ENCODE measurements at regions not wholly inside any gene's neighbourhood (a gene's known extent, or its start where the extent isn't known, plus 50 kb on each side); places are given as distances from the start of the nearest gene placed in this dataset.

DNA sequence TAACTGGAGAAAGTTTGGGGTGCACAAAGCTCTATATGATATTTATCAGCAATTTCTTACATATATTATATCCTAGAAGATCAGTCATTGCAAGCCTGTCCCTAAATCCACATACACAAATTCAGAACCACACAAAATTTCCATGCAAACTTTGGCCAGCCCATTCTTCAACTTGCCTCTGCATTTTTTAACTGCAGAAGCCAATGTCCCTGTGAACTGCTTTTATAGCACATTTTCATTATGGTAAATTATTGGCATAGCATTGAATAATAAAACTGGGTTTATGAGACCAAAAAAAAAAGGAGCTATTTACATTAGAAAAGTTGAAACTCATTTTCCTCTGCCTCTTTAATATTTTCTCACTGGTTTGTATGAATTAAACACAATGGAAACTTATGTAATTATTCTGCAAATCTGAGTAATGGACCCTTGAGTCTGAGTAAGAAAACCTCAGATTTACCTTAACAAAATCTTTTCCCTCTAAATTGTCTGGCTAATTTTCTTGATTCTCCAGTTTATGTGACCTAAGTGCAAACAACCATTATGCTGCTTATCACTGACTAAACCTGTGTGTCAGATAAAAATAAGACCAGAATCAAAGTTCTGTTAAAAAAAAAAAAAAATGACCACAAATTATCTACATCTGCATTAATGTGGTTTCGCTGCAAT, 398.9 kb downstream of the EFNA5 start:
- TF ChIP-seq, protein P1, sequence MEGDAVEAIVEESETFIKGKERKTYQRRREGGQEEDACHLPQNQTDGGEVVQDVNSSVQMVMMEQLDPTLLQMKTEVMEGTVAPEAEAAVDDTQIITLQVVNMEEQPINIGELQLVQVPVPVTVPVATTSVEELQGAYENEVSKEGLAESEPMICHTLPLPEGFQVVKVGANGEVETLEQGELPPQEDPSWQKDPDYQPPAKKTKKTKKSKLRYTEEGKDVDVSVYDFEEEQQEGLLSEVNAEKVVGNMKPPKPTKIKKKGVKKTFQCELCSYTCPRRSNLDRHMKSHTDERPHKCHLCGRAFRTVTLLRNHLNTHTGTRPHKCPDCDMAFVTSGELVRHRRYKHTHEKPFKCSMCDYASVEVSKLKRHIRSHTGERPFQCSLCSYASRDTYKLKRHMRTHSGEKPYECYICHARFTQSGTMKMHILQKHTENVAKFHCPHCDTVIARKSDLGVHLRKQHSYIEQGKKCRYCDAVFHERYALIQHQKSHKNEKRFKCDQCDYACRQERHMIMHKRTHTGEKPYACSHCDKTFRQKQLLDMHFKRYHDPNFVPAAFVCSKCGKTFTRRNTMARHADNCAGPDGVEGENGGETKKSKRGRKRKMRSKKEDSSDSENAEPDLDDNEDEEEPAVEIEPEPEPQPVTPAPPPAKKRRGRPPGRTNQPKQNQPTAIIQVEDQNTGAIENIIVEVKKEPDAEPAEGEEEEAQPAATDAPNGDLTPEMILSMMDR (IDR thresholded peaks at IDR 0.05) = no peak
- TF ChIP-seq POLR2A (IDR thresholded peaks at IDR 0.05) = no peak
